Right lobe of liver (tissue), 6 donors: ENCODE measurements at regions not wholly inside any gene's neighbourhood (a gene's known extent, or its start where the extent isn't known, plus 50 kb on each side); places are given as distances from the start of the nearest gene placed in this dataset.

Source experiments
- ATAC-seq, 4 donors: fragments of 200-7000 bp; cut with Tn5 transposase; one replicate each; pipeline ENCODE4 v1.9.1; 2020; ENCODE audit warnings: mild to moderate bottlenecking in 4 of 4, moderate library complexity in 4 of 4
- DNase-seq, 3 donors: peaks; one replicate each; pipeline ENCODE4 v3.0.0-alpha.2; 2020
- H3K27ac ChIP-seq, 3 donors: fragments of 200-600 bp; one replicate each; pipeline ENCODE4 v1.8.0; 2022
- H3K27me3 ChIP-seq, 2 donors: fragments of 200-600 bp; one replicate each; pipeline ENCODE4 v1.8.0; 2022
- H3K36me3 ChIP-seq, 4 donors: fragments of 200-600 bp; sonication (generic) in 1 of 4; one replicate each; pipeline versions ENCODE4 v1.5.1 to v1.8.0; 2017 to 2022; ENCODE audit warnings: control low read depth in 1 of 4
- H3K4me1 ChIP-seq, 4 donors: fragments of 200-600 bp; sonication (generic) in 1 of 4; one replicate each; pipeline versions ENCODE4 v1.5.1 to v1.8.0; 2017 to 2022; ENCODE audit warnings: control low read depth in 1 of 4
- H3K4me3 ChIP-seq, 3 donors: fragments of 200-600 bp; one replicate each; pipeline ENCODE4 v1.8.0; 2022
- H3K9me3 ChIP-seq, 4 donors: fragments of 200-600 bp; sonication (generic) in 1 of 4; one replicate each; pipeline versions ENCODE4 v1.5.1 to v1.8.0; 2017 to 2022; ENCODE audit warnings: control low read depth in 1 of 4
- CTCF ChIP-seq, 4 donors: fragments of 200-600 bp in 3 of 4; fragments of 450-650 bp in 1 of 4; IDR thresholded peaks; one replicate each; pipeline versions ENCODE4 v1.5.1 to v1.8.0; 2016 to 2022; ENCODE audit warnings: antibody characterized with exemption in 4 of 4, mild to moderate bottlenecking in 2 of 4
- POLR2A ChIP-seq: fragments of 450-650 bp; IDR thresholded peaks from one replicate; pipeline ENCODE4 v1.6.1; 2017; ENCODE audit warnings: antibody characterized with exemption, mild to moderate bottlenecking
- WGBS: methylation state at CpG from one replicate; pipeline ENCODE4 v1.1.6; 2018; ENCODE audit warnings: low coverage, low lambda C conversion rate; ENCODE audit not compliant: insufficient coverage; ENCODE audit errors: missing lambda C conversion rate; 5-methylcytosine and 5-hydroxymethylcytosine counted together
- intact Hi-C, 2 donors: fragments of 100-400 bp; cut with DNase I; formaldehyde crosslinking; loops; one replicate each; pipeline versions ENCODE4 v1.11.2 to v1.14.1; 2022
- donor health status: DM: no; HTN: yes; CAD: no.
- donor health status: DM: no; HTN: no; CAD: no.
- donor health status: DM: no; HTN: no; CAD: no.
- donor health status: DM: no; HTN: yes; CAD: no.
- donor health status: DM: no; HTN: yes; CAD: no.

GRCh38 chr1:177770096-177770495, 199.8 kb downstream of the SEC16B start:
- intact Hi-C loops = no loop called here
- ATAC-seq (no peak), DNase-seq (no peak)
- Histone ChIP-seq H3K27me3 (no peaks in the 10 kb centered on the region), H3K4me3 (no peak overlapping the region), H3K27ac (no peak overlapping the region), H3K4me1 (no peaks in the 10 kb centered on the region), H3K9me3 (no peaks in the 10 kb centered on the region), H3K36me3 (no peaks in the 10 kb centered on the region)
- TF ChIP-seq CTCF (IDR thresholded peaks at IDR 0.05) = no peak
- no peak for TF ChIP-seq POLR2A

GRCh38 chr1:177755851-177756560, 213.9 kb downstream of the SEC16B start:
- 60% methylated on average over 6 of the region's 7 CpGs for WGBS
- H3K36me3 ChIP-seq = no peaks in the 10 kb centered on the region
- H3K9me3 ChIP-seq = no peaks in the 10 kb centered on the region
- TF ChIP-seq CTCF (IDR thresholded peaks at IDR 0.05) (no peak), POLR2A (no peak)
- DNase-seq (no peak), ATAC-seq (peak; percentile 85 to 97 (median 92))
- no peaks in the 10 kb centered on the region for H3K27me3 ChIP-seq
- H3K4me3 ChIP-seq = no peak overlapping the region
- intact Hi-C loops = no loop called here
- H3K4me1 ChIP-seq = peaks cover 0 to 11% (median 2%) of the 10 kb centered on the region in 4 donors
- H3K27ac ChIP-seq = no peak overlapping the region

- Histone ChIP-seq H3K36me3 (no peaks in the 10 kb centered on the region), H3K9me3 (no peaks in the 10 kb centered on the region), H3K27me3 (no peaks in the 10 kb centered on the region), H3K4me1 (peaks cover 0 to 11% (median 2%) of the 10 kb centered on the region in 4 donors), H3K27ac (no peak overlapping the region), H3K4me3 (no peak overlapping the region)
- intact Hi-C loops = no loop called here
- ATAC-seq (no peak), DNase-seq (no peak)
- WGBS = 50% methylated on average over 2 of the region's 2 CpGs
- TF ChIP-seq POLR2A (no peak), CTCF (IDR thresholded peaks at IDR 0.05) (no peak)
Observed at GRCh38 chr1:177754603-177755002, 215.3 kb downstream of the SEC16B start.

GRCh38 chr1:177753655-177754054, 216.2 kb downstream of the SEC16B start:
- Histone ChIP-seq H3K27ac (no peak overlapping the region), H3K4me3 (no peak overlapping the region), H3K27me3 (no peaks in the 10 kb centered on the region), H3K36me3 (no peaks in the 10 kb centered on the region), H3K4me1 (peaks cover 0 to 11% (median 2%) of the 10 kb centered on the region in 4 donors), H3K9me3 (no peaks in the 10 kb centered on the region)
- DNase-seq (no peak), ATAC-seq (no peak)
- intact Hi-C loops = no loop called here
- TF ChIP-seq POLR2A (no peak), CTCF (IDR thresholded peaks at IDR 0.05) (no peak)
- 83% methylated on average over 4 of the region's 5 CpGs for WGBS
